ENCODE measurements at regions not wholly inside any gene's neighbourhood (a gene's known extent, or its start where the extent isn't known, plus 50 kb on each side); places are given as distances from the start of the nearest gene placed in this dataset.

DNA sequence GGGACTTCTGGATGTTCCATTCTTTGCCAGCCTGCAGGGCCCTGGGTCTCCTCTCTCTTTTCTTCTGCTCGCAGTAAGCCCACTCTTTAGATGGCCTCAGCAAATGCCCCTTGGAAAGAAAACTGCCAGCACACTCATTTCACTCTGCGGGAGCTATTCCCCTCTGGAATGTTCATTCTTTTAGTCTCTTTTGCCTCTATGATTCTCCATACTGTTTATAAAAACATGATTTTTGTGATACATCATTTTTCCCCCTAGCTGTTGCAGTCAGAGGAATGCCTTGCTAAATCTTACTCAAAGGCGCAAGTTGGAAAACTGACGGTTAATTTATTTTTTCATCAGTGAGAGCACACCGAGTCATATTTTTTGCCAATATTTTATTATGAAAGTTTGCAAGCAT lies 184.9 kb downstream of the SNX19 start:
- TF ChIP-seq, protein P1, sequence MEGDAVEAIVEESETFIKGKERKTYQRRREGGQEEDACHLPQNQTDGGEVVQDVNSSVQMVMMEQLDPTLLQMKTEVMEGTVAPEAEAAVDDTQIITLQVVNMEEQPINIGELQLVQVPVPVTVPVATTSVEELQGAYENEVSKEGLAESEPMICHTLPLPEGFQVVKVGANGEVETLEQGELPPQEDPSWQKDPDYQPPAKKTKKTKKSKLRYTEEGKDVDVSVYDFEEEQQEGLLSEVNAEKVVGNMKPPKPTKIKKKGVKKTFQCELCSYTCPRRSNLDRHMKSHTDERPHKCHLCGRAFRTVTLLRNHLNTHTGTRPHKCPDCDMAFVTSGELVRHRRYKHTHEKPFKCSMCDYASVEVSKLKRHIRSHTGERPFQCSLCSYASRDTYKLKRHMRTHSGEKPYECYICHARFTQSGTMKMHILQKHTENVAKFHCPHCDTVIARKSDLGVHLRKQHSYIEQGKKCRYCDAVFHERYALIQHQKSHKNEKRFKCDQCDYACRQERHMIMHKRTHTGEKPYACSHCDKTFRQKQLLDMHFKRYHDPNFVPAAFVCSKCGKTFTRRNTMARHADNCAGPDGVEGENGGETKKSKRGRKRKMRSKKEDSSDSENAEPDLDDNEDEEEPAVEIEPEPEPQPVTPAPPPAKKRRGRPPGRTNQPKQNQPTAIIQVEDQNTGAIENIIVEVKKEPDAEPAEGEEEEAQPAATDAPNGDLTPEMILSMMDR (tag by site-specific recombination; IDR thresholded peaks at IDR 0.05) = no peak
- TF ChIP-seq, protein P2, sequence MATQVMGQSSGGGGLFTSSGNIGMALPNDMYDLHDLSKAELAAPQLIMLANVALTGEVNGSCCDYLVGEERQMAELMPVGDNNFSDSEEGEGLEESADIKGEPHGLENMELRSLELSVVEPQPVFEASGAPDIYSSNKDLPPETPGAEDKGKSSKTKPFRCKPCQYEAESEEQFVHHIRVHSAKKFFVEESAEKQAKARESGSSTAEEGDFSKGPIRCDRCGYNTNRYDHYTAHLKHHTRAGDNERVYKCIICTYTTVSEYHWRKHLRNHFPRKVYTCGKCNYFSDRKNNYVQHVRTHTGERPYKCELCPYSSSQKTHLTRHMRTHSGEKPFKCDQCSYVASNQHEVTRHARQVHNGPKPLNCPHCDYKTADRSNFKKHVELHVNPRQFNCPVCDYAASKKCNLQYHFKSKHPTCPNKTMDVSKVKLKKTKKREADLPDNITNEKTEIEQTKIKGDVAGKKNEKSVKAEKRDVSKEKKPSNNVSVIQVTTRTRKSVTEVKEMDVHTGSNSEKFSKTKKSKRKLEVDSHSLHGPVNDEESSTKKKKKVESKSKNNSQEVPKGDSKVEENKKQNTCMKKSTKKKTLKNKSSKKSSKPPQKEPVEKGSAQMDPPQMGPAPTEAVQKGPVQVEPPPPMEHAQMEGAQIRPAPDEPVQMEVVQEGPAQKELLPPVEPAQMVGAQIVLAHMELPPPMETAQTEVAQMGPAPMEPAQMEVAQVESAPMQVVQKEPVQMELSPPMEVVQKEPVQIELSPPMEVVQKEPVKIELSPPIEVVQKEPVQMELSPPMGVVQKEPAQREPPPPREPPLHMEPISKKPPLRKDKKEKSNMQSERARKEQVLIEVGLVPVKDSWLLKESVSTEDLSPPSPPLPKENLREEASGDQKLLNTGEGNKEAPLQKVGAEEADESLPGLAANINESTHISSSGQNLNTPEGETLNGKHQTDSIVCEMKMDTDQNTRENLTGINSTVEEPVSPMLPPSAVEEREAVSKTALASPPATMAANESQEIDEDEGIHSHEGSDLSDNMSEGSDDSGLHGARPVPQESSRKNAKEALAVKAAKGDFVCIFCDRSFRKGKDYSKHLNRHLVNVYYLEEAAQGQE (tag by site-specific recombination; IDR thresholded peaks at IDR 0.05) = no peak
- TF ChIP-seq ZSCAN30 (tag by site-specific recombination; IDR thresholded peaks at IDR 0.05) (no peak), ZNF169 (tag by site-specific recombination; IDR thresholded peaks at IDR 0.05) (no peak), ZEB2 (tag by site-specific recombination; IDR thresholded peaks at IDR 0.05) (no peak), ZNF792 (tag by site-specific recombination; IDR thresholded peaks at IDR 0.05) (no peak)
- TF ChIP-seq, protein P3, sequence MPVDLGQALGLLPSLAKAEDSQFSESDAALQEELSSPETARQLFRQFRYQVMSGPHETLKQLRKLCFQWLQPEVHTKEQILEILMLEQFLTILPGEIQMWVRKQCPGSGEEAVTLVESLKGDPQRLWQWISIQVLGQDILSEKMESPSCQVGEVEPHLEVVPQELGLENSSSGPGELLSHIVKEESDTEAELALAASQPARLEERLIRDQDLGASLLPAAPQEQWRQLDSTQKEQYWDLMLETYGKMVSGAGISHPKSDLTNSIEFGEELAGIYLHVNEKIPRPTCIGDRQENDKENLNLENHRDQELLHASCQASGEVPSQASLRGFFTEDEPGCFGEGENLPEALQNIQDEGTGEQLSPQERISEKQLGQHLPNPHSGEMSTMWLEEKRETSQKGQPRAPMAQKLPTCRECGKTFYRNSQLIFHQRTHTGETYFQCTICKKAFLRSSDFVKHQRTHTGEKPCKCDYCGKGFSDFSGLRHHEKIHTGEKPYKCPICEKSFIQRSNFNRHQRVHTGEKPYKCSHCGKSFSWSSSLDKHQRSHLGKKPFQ (tag by site-specific recombination; IDR thresholded peaks at IDR 0.05) = no peak
- TF ChIP-seq, protein P4, sequence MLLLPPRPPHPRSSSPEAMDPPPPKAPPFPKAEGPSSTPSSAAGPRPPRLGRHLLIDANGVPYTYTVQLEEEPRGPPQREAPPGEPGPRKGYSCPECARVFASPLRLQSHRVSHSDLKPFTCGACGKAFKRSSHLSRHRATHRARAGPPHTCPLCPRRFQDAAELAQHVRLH (tag by site-specific recombination; IDR thresholded peaks at IDR 0.05) = no peak
